Activated CD8-positive, alpha-beta T cell treated with anti-CD3 and anti-CD28 coated beads for 36 hours (primary cell): ENCODE measurements at regions not wholly inside any gene's neighbourhood (a gene's known extent, or its start where the extent isn't known, plus 50 kb on each side); places are given as distances from the start of the nearest gene placed in this dataset.

Experiments used
- ATAC-seq: fragments of 200-7000 bp; cut with Tn5 transposase; one replicate; pipeline ENCODE4 v1.10.0; 2021; ENCODE audit warnings: mild to moderate bottlenecking, moderate library complexity
- CTCF ChIA-PET: fragments of 350-600 bp; sonication (Branson Sonifier 250); formaldehyde crosslinking; loops from one replicate; lab custom pipeline; 2021; ENCODE audit warnings: antibody characterized with exemption; lab: Charles Lee
- POLR2A ChIA-PET: fragments of 350-600 bp; sonication (Branson Sonifier 250); formaldehyde crosslinking; loops from one replicate; lab custom pipeline; 2021; ENCODE audit warnings: antibody characterized with exemption; lab: Charles Lee
- DNase-seq: peaks from one replicate; pipeline ENCODE4 v3.0.0-alpha.2; 2020
- H3K27ac Mint-ChIP-seq: one replicate; pipeline ENCODE4 v1.8.0; 2021; ENCODE audit warnings: mild to moderate bottlenecking, mixed read lengths
- H3K27me3 Mint-ChIP-seq: one replicate; pipeline ENCODE4 v1.8.0; 2021; ENCODE audit warnings: mixed read lengths
- H3K36me3 Mint-ChIP-seq: one replicate; pipeline ENCODE4 v1.8.0; 2021; ENCODE audit warnings: low read depth, mixed read lengths
- H3K4me1 Mint-ChIP-seq: one replicate; pipeline ENCODE4 v1.8.0; 2021; ENCODE audit warnings: low read depth, mixed read lengths
- H3K4me3 Mint-ChIP-seq: one replicate; pipeline ENCODE4 v1.8.0; 2021; ENCODE audit warnings: mild to moderate bottlenecking, moderate library complexity, mixed read lengths
- H3K9me3 Mint-ChIP-seq: one replicate; pipeline ENCODE4 v1.8.0; 2021; ENCODE audit warnings: mixed read lengths
- intact Hi-C: fragments of 100-400 bp; cut with micrococcal nuclease; formaldehyde crosslinking; loops from one replicate; pipeline ENCODE4 v1.10.0; 2022
- TF ChIP-seq, protein P1 (sequence below): fragments of 200-600 bp; IDR thresholded peaks from one replicate; pipeline ENCODE4 v1.8.0; 2022; ENCODE audit warnings: antibody characterized with exemption, mild to moderate bottlenecking

DNA sequence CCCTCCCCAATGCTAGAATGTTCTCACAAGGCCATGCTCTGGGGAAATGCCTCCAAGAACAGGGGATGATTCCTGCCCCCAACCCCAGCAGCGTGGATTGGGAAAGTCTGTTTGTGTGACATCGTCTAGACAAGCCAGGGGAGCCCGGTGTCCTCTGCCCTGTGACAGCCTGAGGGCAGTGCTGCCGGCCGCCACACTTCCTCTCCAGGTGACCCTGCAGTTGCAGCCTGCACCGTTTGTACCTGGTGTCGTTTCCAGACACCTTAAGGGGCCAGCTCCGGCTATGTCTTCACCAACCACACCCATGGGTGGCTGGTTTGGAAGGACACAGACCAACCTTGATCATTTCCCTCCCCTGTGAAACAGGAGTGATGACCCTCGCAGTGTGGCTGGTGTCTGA, 372.6 kb downstream of the BCL11B start:
- ChIA-PET CTCF (no interaction called here), POLR2A (no interaction called here)
- Mint-ChIP-seq H3K27ac (no peak overlapping the region), H3K27me3 (no peaks in the 10 kb centered on the region), H3K4me1 (no peaks in the 10 kb centered on the region), H3K36me3 (no peaks in the 10 kb centered on the region), H3K9me3 (no peaks in the 10 kb centered on the region), H3K4me3 (no peak overlapping the region)
- TF ChIP-seq, protein P1, sequence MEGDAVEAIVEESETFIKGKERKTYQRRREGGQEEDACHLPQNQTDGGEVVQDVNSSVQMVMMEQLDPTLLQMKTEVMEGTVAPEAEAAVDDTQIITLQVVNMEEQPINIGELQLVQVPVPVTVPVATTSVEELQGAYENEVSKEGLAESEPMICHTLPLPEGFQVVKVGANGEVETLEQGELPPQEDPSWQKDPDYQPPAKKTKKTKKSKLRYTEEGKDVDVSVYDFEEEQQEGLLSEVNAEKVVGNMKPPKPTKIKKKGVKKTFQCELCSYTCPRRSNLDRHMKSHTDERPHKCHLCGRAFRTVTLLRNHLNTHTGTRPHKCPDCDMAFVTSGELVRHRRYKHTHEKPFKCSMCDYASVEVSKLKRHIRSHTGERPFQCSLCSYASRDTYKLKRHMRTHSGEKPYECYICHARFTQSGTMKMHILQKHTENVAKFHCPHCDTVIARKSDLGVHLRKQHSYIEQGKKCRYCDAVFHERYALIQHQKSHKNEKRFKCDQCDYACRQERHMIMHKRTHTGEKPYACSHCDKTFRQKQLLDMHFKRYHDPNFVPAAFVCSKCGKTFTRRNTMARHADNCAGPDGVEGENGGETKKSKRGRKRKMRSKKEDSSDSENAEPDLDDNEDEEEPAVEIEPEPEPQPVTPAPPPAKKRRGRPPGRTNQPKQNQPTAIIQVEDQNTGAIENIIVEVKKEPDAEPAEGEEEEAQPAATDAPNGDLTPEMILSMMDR: no peak
- DNase-seq (no peak), ATAC-seq (no peak)
- intact Hi-C loops: no loop called here

DNA sequence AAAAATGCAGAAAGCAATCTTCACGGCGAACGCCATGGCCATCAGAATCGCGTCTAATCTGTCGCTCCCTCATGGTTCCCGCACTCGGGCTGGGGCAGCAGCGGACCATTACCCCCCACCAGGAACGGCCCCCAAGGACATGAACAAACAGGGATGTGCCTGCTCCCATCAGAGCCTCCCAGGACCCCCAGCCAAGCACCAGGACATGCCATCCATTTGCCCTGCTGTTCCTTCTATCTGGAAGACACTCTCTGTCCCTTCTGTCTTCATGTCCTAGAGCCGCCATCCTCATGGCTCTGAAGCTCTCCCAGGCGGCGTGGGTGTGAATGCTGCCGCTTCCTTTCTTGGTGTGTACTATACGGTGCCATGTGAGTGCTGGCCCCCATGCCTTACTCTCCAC, 371.8 kb downstream of the BCL11B start:
- intact Hi-C loops: no loop called here
- no peaks in the 10 kb centered on the region for H3K4me1 Mint-ChIP-seq
- no peaks in the 10 kb centered on the region for H3K36me3 Mint-ChIP-seq
- ChIA-PET CTCF (no interaction called here), POLR2A (no interaction called here)
- no peak overlapping the region for H3K4me3 Mint-ChIP-seq
- no peaks in the 10 kb centered on the region for H3K9me3 Mint-ChIP-seq
- TF ChIP-seq, protein P1: no peak
- no peak for DNase-seq
- no peaks in the 10 kb centered on the region for H3K27me3 Mint-ChIP-seq
- no peak for ATAC-seq
- no peak overlapping the region for H3K27ac Mint-ChIP-seq

DNA sequence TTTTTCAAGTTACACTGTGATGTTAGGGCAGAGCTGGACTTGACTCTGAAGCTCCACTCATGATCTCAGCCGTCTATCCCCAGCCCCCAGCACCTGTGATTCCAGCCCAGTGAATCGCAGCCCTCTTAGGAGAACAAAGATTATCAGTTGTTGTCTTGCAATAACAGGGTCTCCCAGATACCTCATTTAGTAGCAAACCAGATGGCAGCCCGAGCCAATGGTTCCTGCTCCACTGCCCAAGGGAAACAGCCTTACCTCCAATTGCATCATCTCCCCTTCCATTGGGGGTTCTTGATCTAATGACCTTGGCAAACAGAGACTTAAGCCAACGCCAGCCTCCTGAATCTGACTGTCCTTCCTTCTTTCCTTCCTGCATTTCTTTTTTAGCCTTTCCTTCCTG, 371.2 kb downstream of the BCL11B start:
- Mint-ChIP-seq H3K9me3 (no peaks in the 10 kb centered on the region), H3K4me1 (no peaks in the 10 kb centered on the region), H3K27me3 (no peaks in the 10 kb centered on the region), H3K36me3 (no peaks in the 10 kb centered on the region), H3K27ac (no peak overlapping the region), H3K4me3 (no peak overlapping the region)
- TF ChIP-seq, protein P1: no peak
- CTCF ChIA-PET: no interaction called here
- POLR2A ChIA-PET: no interaction called here
- ATAC-seq (no peak), DNase-seq (no peak)
- intact Hi-C loops: no loop called here

DNA sequence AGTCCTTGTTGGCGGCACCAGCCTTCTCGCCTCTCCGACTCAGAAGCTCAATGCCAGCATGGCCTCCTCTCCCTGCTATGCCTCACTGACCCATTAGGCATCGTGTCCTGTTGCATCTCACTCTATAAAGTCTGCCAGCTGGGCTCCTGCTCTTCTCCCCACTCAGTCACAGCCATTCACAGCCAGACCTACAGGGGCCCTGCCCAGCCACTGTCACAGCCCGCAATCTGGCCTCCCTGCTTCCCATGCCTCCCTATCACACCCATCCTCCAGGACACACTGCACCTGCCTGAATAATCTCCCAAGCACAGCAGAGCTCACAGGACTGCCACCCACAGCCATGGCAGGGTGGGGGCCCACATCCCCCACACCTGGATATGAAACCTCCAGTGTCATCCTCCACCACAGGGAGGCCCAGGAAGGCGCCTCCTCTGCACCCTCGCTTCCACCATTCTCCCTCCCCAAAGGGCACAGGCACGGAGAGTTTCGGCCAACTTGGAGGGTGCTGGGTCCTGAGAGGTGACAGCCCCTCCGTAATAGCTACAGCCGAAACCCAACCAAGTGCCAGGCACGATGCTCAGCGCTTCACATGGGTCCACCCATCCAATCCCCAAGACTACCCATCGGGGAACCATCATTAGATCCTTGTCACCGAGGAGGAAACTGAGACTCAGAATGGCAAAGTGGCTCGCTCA, 370.3 kb downstream of the BCL11B start:
- intact Hi-C loops: no loop called here
- Mint-ChIP-seq H3K27me3 (no peaks in the 10 kb centered on the region), H3K4me1 (no peaks in the 10 kb centered on the region), H3K9me3 (no peaks in the 10 kb centered on the region), H3K4me3 (no peak overlapping the region), H3K36me3 (no peaks in the 10 kb centered on the region), H3K27ac (no peak overlapping the region)
- POLR2A ChIA-PET: no interaction called here
- DNase-seq (no peak), ATAC-seq (no peak)
- CTCF ChIA-PET: no interaction called here
- TF ChIP-seq, protein P1: no peak

DNA sequence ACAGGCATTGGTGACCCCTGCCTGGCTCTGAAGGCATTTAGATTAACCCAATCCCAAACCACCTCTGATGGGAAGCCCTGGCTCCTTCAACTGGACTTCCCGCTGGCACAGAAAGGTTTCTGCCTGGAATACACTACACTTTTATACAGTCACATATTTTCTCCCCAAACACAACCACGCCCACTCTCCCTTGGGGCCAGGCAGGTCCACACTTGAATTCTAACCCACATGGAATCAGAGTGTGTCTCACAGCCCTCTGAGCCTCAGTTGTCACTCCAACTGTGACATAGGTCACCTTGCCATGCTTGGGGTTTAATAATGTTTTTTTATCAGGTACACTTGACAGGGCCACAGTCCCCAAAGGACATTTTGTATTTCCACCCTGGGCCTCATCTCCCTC, 368.6 kb downstream of the BCL11B start:
- TF ChIP-seq, protein P1: no peak
- Mint-ChIP-seq H3K4me1 (no peaks in the 10 kb centered on the region), H3K27me3 (no peaks in the 10 kb centered on the region), H3K27ac (no peak overlapping the region), H3K36me3 (no peaks in the 10 kb centered on the region), H3K4me3 (no peak overlapping the region), H3K9me3 (no peaks in the 10 kb centered on the region)
- POLR2A ChIA-PET: no interaction called here
- DNase-seq (no peak), ATAC-seq (no peak)
- CTCF ChIA-PET: no interaction called here
- intact Hi-C loops: no loop called here
